ENCODE measurements at regions not wholly inside any gene's neighbourhood (a gene's known extent, or its start where the extent isn't known, plus 50 kb on each side); places are given as distances from the start of the nearest gene placed in this dataset.

DNA sequence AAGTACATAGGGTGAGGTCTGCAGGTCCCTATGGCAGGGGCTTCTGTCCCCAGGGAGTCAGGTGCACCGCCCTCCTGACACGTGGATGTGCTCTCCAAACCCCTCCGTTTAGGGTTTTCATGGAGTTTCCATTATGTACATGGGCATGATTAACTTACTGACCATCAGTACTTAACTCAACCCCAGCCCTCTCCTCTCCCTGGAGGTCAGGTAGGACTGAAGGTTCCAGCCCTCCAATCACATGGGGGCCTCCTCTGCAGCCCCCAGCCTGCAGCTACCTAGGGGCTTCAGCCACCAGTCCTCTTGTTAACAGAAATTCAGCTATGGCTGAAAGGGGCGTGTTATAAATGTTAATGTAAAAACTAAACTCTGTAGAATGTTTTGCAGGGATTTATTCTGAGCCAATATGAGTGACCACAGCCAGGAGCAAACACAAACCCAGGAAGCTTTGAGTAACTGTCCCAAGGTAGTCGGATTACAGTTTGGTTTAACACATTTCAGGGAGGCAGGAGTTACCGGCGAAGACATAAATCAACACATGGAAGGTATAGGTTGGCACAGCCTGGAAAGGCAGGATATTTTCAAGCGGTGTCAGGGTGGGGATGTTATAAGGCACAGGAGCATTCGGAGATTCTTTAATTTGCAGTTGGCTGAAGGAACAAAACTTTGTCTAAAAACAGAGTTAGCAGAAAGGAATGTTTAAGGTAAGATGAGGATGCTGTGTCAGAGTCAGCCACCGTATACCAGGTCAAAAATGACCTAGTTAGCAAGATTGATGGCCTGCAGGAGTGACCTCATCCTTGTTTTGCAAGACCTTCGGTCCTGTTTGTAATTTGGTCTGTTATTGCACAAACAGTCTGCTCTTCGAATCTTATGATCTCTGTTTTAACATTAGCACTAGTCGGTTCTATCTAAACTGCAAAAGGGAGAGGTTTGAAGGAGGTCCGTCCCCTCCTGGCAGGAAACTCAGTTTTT is 75.2 kb downstream of the TNFAIP2 start:
- Histone ChIP-seq H3K27ac (peak overlapping the region in 7 of 12 donors; percentile 24 to 63 (median 50)), H3K4me1 (peaks cover 0 to 8% (median 0%) of the 10 kb centered on the region in 12 donors), H3K9me3 (peaks cover 0 to 14% (median 0%) of the 10 kb centered on the region in 12 donors), H3K36me3 (no peaks in the 10 kb centered on the region), H3K27me3 (peaks cover 0 to 7% (median 0%) of the 10 kb centered on the region in 9 donors), H3K4me3 (no peak overlapping the region)
- no peak for DNase-seq
- 74 to 82% (median 79%) methylated on average over 14 of the region's 14 CpGs for WGBS, 4 donors
- intact Hi-C loops (cut with DNase I) = loop anchor here in 1 of 10 donors (10.0 kb wide), 1 partner anchor 86 kb away; no protein-coding TSS in a partner anchor
- ATAC-seq = peak; percentile 24 to 80 (median 73)
- TF ChIP-seq, protein P1, sequence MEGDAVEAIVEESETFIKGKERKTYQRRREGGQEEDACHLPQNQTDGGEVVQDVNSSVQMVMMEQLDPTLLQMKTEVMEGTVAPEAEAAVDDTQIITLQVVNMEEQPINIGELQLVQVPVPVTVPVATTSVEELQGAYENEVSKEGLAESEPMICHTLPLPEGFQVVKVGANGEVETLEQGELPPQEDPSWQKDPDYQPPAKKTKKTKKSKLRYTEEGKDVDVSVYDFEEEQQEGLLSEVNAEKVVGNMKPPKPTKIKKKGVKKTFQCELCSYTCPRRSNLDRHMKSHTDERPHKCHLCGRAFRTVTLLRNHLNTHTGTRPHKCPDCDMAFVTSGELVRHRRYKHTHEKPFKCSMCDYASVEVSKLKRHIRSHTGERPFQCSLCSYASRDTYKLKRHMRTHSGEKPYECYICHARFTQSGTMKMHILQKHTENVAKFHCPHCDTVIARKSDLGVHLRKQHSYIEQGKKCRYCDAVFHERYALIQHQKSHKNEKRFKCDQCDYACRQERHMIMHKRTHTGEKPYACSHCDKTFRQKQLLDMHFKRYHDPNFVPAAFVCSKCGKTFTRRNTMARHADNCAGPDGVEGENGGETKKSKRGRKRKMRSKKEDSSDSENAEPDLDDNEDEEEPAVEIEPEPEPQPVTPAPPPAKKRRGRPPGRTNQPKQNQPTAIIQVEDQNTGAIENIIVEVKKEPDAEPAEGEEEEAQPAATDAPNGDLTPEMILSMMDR (IDR thresholded peaks at IDR 0.05) = no peak
- TF ChIP-seq POLR2A (IDR thresholded peaks at IDR 0.05) = no peak

DNA sequence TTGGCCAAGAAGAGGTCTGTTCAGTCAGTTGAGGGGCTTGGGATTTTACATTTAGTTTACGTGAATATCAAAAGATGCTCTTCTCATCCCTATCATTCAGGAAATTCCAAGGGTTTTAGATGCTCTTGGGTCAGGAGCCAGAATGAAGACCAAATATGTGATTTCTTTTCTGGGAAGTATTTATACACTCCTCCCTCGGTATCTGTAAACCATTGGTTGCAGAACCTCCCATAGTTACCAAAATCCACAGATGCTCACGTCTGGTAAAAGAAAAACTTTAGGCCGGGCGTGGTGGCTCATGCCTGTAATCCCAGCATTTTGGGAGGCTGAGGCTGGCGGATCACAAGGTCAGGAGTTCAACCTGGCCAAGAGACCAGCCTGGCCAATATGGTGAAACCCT is 75.9 kb downstream of the TNFAIP2 start:
- Histone ChIP-seq H3K4me3 (no peak overlapping the region), H3K9me3 (peaks cover 0 to 15% (median 0%) of the 10 kb centered on the region in 12 donors), H3K27me3 (peaks cover 0 to 7% (median 0%) of the 10 kb centered on the region in 9 donors), H3K36me3 (no peaks in the 10 kb centered on the region), H3K4me1 (peaks cover 0 to 8% (median 0%) of the 10 kb centered on the region in 12 donors), H3K27ac (peak overlapping the region in 6 of 12 donors; percentile 24 to 63 (median 52))
- peak in 3 of 4 donors; percentile 61 to 80 (median 68) for ATAC-seq
- intact Hi-C loops (cut with DNase I) = loop anchor here in 1 of 10 donors (10.0 kb wide), 1 partner anchor 86 kb away; no protein-coding TSS in a partner anchor
- no peak for TF ChIP-seq POLR2A (IDR thresholded peaks at IDR 0.05)
- TF ChIP-seq, protein P1 (IDR thresholded peaks at IDR 0.05) = no peak
- DNase-seq = no peak
- WGBS, 4 donors = 70 to 83% (median 75%) methylated on average over 6 of the region's 6 CpGs

DNA sequence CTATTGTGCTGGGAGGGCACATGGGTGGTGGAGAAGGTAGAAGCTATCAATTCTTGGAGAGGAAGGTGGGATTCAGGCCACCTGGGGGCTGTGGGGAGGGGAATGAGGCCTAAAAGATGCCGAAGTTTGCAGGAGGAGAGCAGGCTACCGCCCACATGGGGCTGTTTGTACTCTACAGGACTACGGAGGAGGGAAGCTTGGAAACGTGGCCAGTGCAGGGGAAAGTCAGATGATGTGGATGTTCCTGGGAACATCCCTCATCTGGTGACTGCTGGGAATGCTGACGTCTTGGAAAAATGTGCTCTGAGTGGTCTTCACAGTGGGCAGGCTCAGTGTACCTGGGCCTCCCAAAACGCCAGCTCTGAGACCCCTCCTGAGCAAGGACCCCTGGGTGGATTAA is 78.5 kb downstream of the TNFAIP2 start:
- intact Hi-C loops (cut with DNase I) = no loop called here
- Histone ChIP-seq H3K27me3 (peaks cover 0 to 13% (median 0%) of the 10 kb centered on the region in 9 donors), H3K4me1 (peaks cover 0 to 14% (median 0%) of the 10 kb centered on the region in 12 donors), H3K27ac (no peak overlapping the region), H3K9me3 (peaks cover 0 to 26% (median 5%) of the 10 kb centered on the region in 12 donors), H3K4me3 (no peak overlapping the region), H3K36me3 (no peaks in the 10 kb centered on the region)
- DNase-seq (no peak), ATAC-seq (no peak)
- TF ChIP-seq, protein P1 (IDR thresholded peaks at IDR 0.05) = no peak
- TF ChIP-seq POLR2A (IDR thresholded peaks at IDR 0.05) = no peak
- 68 to 79% (median 76%) methylated on average over 6 of the region's 6 CpGs for WGBS, 4 donors
